NCI-H2227 (cell line): ENCODE measurements at regions not wholly inside any gene's neighbourhood (a gene's known extent, or its start where the extent isn't known, plus 50 kb on each side); places are given as distances from the start of the nearest gene placed in this dataset.

ENCODE experiments used
- DNase-seq: peaks from one replicate; lab custom pipeline; 2025; ENCODE audit not compliant: unreplicated experiment; lab: John Stamatoyannopoulos, UW

DNA sequence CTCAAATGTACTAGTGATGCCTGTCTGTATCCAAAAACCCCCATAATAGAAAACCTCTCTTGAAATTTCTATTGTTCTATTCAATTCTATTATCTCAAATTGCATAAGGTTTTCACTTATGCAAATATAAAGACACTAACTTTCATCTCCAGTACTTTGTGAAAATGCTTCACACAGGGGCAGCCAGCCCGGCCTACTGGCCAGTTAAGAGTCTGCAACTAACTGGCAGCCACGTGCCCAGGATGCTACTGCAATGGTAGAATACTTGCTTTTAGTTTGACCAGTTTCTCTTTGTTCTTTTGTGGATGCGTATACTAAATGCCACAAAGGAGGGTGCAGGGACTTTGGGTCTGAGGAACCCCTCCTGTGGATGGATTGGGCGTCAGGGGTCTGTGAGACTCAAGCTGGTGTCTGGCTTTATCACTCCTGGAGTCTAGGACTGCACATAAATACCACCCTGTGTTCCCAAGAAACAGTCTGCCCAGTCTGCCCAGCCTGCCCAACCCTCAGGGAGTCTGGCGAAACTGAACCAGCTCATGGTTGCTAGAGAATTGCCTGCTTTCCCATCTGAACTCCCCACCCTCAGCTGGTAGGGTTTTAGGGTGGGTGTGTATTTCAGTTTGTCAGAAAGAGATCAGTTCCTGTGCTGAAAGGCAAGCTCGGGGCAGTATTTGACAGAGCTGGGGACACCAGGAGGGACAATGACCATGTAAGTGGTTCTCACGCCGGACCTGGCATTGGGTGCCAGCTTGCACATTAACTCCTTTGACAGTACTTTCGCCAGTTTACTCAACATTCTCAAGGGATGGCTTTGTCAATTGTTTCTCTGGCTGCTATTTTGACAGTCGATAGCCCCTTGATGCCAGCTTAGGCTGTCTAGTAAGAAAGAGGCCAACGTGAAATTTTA lies 558.2 kb upstream of the JAG1 start:
- DNase-seq = no peak

DNA sequence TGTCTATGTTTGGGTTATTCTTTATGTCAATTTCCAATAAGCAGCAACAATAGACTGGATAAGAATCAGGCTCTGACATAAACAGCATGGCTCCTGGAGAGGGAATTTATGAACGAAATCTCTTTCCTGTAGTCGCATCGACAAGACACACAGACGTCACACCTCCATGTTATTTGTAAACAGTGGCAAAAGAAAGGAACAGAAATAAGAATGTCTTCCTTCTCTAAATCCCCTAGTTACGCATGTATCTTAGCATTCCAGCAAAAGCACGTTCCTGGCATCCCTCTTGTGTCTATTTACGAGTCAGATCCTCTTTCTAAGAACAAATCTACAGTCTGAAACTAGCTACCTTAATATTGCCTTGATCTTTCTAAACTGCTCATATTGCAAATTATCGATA lies 559.1 kb upstream of the JAG1 start:
- DNase-seq = no peak

- DNase-seq = no peak
Measured at GRCh38 chr20:11234181-11234580, 560.4 kb upstream of the JAG1 start.

DNA sequence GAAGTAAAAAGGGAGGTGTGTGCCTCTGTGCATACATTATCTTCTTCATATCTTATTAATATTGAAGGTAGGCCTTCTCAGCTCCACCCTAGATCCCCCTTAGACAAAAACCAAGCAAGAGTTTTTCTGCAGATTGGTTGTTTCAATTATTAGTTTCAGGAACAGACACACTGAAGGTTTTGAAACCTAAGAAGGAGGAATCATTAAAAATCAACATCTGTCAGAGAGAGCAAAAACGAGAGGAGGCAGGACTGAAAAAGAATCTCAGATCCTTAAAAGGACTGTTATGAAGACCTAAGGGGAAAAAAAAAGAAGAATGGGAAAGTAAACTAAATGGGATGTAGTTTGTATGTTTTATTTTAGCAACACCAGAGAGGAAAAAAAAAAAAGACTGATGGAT lies 560.8 kb upstream of the JAG1 start:
- DNase-seq = no peak

DNA sequence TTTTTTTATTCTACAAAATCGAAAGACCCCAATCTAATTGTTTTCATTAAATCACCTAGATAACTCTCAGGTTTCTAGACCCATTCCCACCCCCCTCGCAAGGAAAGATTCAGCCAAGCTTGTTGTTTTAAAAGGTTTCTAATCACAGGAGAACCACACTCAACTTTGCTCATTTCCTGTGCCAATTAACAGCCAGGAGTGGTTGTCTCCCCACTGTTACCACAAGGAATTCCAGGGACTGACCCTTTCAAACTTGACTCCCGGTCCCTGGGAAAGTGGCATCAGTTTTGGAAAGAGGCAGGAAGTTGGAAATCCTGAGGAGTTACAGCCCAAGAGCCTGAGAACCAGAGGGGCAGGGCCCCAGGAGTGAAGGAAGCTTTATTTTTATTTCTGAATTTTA lies 561.3 kb upstream of the JAG1 start:
- DNase-seq = no peak

DNA sequence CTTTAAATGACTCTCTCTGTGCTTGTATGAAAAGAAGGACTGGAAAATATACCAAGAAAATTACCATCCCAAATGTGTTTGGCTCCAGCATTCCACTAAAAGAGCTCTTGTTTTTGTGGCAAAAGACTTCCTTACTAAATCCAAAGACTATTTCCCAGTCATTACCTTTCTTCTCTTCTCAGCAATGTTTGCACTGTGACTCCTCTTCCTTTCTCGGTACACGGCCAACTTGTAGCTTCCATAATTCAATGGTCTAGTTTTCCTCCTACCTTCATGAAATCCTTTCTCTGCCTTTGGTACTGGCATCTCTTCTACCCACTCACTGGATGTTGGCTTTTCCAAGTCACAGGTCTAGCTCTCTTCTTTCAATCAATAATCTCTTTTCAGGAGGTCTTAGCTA lies 568.5 kb upstream of the JAG1 start:
- no peak for DNase-seq

GRCh38 chr20:11245431-11245830 lies 571.6 kb upstream of the JAG1 start:
- no peak for DNase-seq

- DNase-seq = peak; percentile 77
Measured at GRCh38 chr20:11246251-11246775, 572.5 kb upstream of the JAG1 start.

- peak; percentile 79 for DNase-seq
Measured at GRCh38 chr20:11247046-11248010, 573.5 kb upstream of the JAG1 start.

- no peak for DNase-seq
Measured at GRCh38 chr20:11248011-11248409, 574.2 kb upstream of the JAG1 start.

- DNase-seq = peak; percentile 78
Measured at GRCh38 chr20:11248687-11249638, 575.2 kb upstream of the JAG1 start.

DNA sequence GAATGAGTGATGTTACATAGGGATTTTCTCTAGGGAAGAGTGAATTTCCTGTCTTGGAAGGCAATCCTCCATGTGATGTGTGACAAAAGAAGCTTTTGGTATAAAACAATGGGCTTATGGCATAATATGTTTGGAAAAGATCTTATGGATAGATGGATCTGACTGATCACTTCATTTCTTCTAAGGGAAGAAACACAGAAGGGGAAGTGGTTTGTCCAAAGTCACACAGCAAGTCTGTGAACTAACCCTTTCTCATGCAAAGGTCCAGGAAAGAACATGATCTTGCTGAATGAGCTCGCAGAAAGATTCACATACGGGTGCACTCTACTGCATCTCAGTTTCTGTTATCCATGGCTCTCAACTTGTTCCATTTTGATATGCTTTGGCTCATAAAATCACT lies 575.9 kb upstream of the JAG1 start:
- no peak for DNase-seq

DNA sequence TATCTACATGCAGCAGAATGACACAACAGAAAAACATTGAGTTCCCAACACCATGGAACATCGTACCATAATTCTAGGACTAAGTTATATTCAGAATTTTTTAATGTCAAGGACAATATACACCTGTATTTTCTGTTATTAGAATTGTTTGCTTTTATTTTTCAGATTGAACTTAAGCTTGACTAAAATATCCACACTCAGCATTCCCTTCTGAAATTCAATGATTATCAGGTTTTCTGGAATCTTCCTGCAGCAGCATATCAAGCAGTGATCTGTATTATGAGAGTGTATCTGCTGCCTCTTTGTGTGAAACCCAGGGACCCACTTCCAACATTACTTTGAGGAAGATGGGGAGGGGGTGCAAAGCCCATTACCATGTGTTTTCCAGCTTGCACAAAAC lies 578.6 kb upstream of the JAG1 start:
- DNase-seq = no peak

DNA sequence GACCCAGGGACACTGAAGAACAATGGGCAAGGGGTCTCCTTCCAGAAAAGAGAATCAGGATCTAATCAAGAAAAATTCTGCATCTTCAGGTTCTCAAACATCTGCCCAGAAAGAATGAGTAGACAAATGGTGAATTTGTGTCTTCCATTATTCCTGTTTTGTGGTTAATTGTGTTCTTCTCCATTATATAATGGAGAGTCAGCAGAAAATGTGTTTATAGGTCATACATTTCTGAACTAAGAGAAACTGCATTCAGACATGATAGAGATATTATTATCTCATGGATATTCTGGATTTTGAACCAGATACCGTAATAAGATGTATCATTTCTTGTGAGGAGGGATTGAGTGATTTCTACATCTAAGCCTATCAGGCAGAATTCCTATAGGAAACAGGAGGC lies 581.7 kb upstream of the JAG1 start:
- DNase-seq = no peak

- DNase-seq = no peak
Measured at GRCh38 chr20:11255860-11256259, 582.1 kb upstream of the JAG1 start.

- no peak for DNase-seq
Measured at GRCh38 chr20:11260611-11261010, 586.8 kb upstream of the JAG1 start.

GRCh38 chr20:11261533-11262000 lies 587.8 kb upstream of the JAG1 start:
- DNase-seq = no peak

DNA sequence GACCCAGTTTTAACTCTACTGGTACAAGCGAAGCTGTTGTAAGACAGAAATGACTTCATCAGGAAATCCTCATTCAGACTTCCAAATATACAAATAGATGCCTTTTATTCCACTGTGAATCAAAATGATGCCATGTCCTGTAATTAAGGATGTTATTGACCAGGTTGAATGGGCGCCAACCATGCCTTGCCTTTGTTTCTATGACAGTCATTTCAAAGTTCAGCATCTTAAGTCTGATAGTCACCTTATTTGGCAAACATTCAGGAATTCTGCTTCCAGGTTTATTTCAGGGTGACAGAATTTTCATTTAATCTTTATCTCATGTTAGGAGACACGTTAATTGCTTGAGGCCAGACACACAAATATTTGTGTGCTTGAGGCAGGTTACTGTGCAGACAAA lies 592.8 kb upstream of the JAG1 start:
- no peak for DNase-seq

DNA sequence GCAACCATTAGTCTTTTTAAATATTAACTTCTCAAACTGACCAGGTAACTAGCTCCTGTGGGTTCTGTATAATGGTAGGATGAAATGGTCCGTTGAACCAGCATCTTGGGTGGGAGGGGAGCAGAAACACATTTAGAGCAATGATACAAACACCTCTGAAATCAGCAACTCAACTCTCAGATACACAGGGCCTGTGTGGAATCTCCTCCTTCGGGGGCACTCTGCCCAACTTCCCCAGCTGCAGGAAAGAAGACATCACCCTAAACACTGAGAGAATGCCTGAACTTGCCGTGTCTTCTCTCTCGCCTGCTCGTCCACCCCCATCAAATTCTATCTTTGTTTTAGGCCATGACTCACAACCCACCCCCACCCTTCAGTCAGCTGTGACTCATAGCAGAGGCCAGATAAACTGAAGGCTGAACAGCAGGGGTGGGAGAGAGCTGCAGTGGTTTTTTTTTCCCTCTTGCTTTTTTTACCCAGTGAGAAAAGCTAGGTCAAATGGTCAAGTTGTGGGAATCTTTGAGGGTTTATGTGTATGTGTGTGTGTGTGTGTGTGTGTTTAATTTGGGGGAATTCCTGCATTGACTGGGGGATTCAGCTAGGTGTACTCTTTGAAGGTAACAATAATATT lies 593.4 kb upstream of the JAG1 start:
- peak; percentile 62 for DNase-seq

- no peak for DNase-seq
Measured at GRCh38 chr20:11267762-11268335, 594.0 kb upstream of the JAG1 start.
